Peyer's patch (tissue), 4 donors: ENCODE measurements at regions not wholly inside any gene's neighbourhood (a gene's known extent, or its start where the extent isn't known, plus 50 kb on each side); places are given as distances from the start of the nearest gene placed in this dataset.

Source experiments
- POLR2A ChIP-seq, 2 donors: fragments of 450-650 bp; IDR thresholded peaks; one replicate each; pipeline ENCODE4 v1.5.1; 2017; ENCODE audit warnings: antibody characterized with exemption in 2 of 2, mild to moderate bottlenecking in 2 of 2, moderate library complexity in 2 of 2
- TF ChIP-seq, protein P1 (sequence below), 6 experiments: fragments of 450-650 bp in 4 of 6; fragments of 200-600 bp in 2 of 6; sonication (generic) in 1 of 6; IDR thresholded peaks; one replicate each; pipeline ENCODE4 v1.5.1; 2017 to 2019; ENCODE audit warnings: antibody characterized with exemption in 6 of 6, mild to moderate bottlenecking in 3 of 6, moderate library complexity in 1 of 6

DNA sequence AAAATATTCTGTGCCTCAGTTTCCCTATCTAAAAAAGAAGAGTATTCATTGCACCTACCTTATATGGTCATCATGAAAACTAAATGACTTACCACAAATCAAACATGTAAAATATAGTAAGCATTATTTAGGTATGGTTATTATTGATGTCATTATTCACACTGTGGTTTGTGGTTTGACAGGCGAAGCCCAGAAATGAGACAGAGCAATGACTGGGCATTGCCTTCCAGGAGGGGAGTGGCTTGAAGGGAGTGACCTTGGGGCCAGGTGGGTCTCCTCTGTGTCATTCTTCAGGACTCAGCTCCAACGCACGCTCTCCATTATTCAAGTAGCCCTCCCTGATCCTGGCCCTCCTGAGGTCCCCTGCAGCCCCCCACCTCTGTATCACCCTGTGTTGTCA, 133.7 kb downstream of the DMRTA2 start:
- TF ChIP-seq, protein P1, sequence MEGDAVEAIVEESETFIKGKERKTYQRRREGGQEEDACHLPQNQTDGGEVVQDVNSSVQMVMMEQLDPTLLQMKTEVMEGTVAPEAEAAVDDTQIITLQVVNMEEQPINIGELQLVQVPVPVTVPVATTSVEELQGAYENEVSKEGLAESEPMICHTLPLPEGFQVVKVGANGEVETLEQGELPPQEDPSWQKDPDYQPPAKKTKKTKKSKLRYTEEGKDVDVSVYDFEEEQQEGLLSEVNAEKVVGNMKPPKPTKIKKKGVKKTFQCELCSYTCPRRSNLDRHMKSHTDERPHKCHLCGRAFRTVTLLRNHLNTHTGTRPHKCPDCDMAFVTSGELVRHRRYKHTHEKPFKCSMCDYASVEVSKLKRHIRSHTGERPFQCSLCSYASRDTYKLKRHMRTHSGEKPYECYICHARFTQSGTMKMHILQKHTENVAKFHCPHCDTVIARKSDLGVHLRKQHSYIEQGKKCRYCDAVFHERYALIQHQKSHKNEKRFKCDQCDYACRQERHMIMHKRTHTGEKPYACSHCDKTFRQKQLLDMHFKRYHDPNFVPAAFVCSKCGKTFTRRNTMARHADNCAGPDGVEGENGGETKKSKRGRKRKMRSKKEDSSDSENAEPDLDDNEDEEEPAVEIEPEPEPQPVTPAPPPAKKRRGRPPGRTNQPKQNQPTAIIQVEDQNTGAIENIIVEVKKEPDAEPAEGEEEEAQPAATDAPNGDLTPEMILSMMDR (IDR thresholded peaks at IDR 0.05) = no peak
- TF ChIP-seq POLR2A (IDR thresholded peaks at IDR 0.05) = no peak
